ENCODE measurements at regions not wholly inside any gene's neighbourhood (a gene's known extent, or its start where the extent isn't known, plus 50 kb on each side); places are given as distances from the start of the nearest gene placed in this dataset.

DNA sequence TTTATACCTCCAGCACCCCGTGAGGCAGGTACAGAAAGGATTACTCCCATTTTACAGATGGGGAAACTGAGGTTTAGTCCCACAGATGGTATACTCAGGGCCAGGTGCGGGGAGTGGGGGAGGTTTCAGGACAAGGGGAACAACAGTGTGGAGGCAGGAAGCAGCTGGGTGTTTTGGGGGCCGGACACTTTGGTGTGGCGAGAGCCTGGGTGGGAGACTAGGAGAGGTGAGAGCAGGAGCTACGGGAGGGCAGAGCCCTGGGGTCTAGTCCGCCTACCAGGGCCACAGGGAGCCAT is 61.7 kb downstream of the DIO3 start:
- intact Hi-C loops (cut with micrococcal nuclease) = no loop called here
- peaks cover 5% of the 10 kb centered on the region for H3K4me1 ChIP-seq

DNA sequence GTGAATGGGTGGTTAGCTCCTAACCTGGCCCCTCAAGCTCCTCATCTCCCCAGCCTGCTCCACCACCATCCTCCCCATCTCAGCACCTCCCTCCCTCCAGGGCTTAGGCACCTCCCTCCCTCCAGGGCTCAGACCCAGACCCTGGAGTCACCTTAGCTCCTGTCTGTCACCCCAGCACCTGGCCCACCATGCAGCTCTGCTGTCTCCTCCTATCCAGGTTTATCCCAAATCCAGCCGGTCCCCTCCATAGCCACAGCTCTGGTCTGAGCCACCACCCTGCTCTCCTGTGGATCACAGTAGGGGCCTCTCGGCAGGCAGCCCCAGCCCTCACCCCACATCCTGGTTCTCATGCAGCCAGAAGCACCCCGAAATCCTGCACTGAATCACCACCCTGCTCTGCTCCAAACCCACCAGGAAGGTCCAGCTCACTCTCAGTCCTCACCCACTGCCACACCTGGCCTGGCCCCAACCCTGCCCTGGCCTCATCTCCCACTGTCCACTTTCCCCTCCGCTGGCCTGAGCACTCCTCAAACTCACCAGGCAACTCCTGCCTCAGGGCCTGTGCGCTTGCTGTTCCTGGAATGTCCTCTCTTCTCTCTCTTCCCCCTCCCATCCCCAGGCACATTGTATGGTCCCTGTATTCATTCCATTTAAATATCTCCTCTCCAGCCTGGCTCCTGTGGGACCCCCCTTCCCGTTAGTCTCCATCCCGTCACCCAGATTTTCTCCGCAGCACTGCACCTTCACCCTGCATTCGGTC is 62.6 kb downstream of the DIO3 start:
- TF ChIP-seq, protein P1, sequence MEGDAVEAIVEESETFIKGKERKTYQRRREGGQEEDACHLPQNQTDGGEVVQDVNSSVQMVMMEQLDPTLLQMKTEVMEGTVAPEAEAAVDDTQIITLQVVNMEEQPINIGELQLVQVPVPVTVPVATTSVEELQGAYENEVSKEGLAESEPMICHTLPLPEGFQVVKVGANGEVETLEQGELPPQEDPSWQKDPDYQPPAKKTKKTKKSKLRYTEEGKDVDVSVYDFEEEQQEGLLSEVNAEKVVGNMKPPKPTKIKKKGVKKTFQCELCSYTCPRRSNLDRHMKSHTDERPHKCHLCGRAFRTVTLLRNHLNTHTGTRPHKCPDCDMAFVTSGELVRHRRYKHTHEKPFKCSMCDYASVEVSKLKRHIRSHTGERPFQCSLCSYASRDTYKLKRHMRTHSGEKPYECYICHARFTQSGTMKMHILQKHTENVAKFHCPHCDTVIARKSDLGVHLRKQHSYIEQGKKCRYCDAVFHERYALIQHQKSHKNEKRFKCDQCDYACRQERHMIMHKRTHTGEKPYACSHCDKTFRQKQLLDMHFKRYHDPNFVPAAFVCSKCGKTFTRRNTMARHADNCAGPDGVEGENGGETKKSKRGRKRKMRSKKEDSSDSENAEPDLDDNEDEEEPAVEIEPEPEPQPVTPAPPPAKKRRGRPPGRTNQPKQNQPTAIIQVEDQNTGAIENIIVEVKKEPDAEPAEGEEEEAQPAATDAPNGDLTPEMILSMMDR (IDR thresholded peaks at IDR 0.05; ENCODE audit: borderline replicate concordance) = no peak
- intact Hi-C loops (cut with micrococcal nuclease) = no loop called here
- H3K4me1 ChIP-seq = peaks cover 14% of the 10 kb centered on the region
- no peaks in the 10 kb centered on the region for H3K36me3 ChIP-seq
- no peak overlapping the region for H3K27ac ChIP-seq (replicated peaks)
- no peaks in the 10 kb centered on the region for H3K27me3 ChIP-seq (ENCODE audit: low read depth)
- DNase-seq = no peak
- H3K4me3 ChIP-seq = no peak overlapping the region
- H3K9me3 ChIP-seq (replicated peaks) = peaks cover under 1% of the 10 kb centered on the region

More for the DNA sequence above, 61.7 kb downstream of the DIO3 start:
- DNase-seq = no peak
- TF ChIP-seq, protein P1 (IDR thresholded peaks at IDR 0.05; ENCODE audit: borderline replicate concordance) = no peak
- no peak overlapping the region for H3K27ac ChIP-seq (replicated peaks)
- H3K27me3 ChIP-seq (ENCODE audit: low read depth) = no peaks in the 10 kb centered on the region
- H3K4me3 ChIP-seq = no peak overlapping the region
- H3K9me3 ChIP-seq (replicated peaks) = peaks cover 9% of the 10 kb centered on the region
- no peaks in the 10 kb centered on the region for H3K36me3 ChIP-seq

DNA sequence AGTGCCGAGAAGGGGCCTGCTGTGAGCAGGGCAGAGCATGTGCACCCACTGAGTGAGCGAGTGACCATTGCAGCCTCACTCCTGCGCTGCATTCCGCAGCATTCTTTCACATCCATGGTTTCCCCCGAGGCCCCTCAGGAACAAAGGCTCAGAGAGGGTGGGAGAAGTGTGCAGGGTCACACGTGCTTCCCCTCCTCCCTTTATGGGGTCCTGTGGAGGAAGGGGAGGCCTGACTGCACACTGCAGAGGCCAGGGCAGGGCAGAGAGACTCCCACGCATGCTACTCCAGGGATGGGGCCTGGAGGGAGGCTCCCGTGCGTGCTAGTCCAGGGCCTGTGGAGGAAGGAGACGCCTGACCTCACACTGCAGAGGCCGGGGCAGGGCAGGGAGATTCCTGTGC is 63.2 kb downstream of the DIO3 start:
- intact Hi-C loops (cut with micrococcal nuclease) = no loop called here
- TF ChIP-seq, protein P1 (IDR thresholded peaks at IDR 0.05; ENCODE audit: borderline replicate concordance) = no peak
- H3K4me3 ChIP-seq = no peak overlapping the region

DNA sequence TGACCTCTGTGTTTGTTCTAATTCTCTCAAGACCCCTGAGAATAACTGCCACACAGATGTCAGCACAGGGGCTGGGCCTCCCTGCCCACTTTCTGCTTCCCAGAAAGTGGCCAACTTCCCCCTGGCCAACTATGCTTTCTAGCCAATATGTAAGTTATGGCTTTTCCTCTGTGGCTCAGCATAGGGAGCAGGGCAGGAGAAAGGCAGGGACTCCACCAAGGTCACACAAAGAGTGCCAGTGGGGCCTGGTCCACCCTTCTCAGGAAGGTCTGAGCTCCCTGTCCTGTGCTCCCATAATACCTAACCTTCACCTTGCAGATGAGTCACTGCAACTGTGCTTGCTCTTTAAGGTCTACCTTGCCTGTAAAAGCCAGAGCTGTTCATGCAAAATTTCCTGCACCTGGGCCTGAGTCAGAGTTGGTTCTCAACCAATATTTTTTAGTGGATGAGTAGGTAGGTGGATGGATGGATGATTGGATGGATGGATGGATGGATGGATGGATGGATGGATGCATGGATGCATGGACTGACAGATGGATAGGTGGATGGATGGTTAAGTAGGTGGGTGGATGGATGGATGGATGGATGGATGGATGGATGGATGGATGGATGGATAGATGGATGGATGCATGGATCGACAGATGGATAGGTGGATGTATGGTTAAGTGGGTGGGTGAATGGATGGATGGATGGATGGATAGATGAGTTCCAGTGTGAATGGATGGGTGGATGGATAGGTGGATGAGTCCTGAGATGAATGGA is 64.2 kb downstream of the DIO3 start:
- Histone ChIP-seq H3K9me3 (replicated peaks) (no peaks in the 10 kb centered on the region), H3K27ac (replicated peaks) (no peak overlapping the region), H3K4me1 (peaks cover 14% of the 10 kb centered on the region), H3K4me3 (no peak overlapping the region), H3K27me3 (ENCODE audit: low read depth) (no peaks in the 10 kb centered on the region), H3K36me3 (no peaks in the 10 kb centered on the region)
- TF ChIP-seq, protein P1 (IDR thresholded peaks at IDR 0.05; ENCODE audit: borderline replicate concordance) = no peak
- no peak for DNase-seq
- intact Hi-C loops (cut with micrococcal nuclease) = no loop called here

More for the DNA sequence above, 63.2 kb downstream of the DIO3 start:
- no peak for DNase-seq
- Histone ChIP-seq H3K27me3 (ENCODE audit: low read depth) (no peaks in the 10 kb centered on the region), H3K27ac (replicated peaks) (no peak overlapping the region), H3K4me1 (peaks cover 14% of the 10 kb centered on the region), H3K9me3 (replicated peaks) (no peaks in the 10 kb centered on the region), H3K36me3 (no peaks in the 10 kb centered on the region)

DNA sequence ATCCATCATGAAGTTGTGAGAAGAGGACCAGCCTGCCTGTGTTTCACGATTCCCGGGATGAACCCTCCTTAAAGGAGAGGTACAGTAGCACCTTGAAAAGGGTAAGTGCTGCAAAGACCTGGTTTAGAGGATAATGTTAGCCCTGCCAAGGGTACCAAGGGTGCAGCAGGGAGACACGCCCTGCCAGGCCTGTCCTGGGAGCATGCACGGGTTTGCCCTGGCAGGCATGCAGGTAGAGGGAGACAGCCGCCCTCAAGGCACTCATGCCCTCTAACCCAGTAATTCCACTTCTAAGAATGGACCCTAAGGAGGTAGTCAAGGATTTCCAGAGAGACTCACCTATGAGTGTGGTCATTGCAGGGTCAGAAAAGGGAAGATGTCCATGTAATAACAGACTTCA is 65.0 kb downstream of the DIO3 start:
- H3K36me3 ChIP-seq = no peaks in the 10 kb centered on the region
- intact Hi-C loops (cut with micrococcal nuclease) = no loop called here
- H3K27ac ChIP-seq (replicated peaks) = no peak overlapping the region
- no peak overlapping the region for H3K4me3 ChIP-seq
- no peaks in the 10 kb centered on the region for H3K9me3 ChIP-seq (replicated peaks)
- no peaks in the 10 kb centered on the region for H3K27me3 ChIP-seq (ENCODE audit: low read depth)
- DNase-seq = no peak
- peaks cover 14% of the 10 kb centered on the region for H3K4me1 ChIP-seq
- TF ChIP-seq, protein P1 (IDR thresholded peaks at IDR 0.05; ENCODE audit: borderline replicate concordance) = no peak

Data from left ventricle myocardium inferior (tissue), 1 donor.